MCF 10A (cell line): ENCODE measurements at regions not wholly inside any gene's neighbourhood (a gene's known extent, or its start where the extent isn't known, plus 50 kb on each side); places are given as distances from the start of the nearest gene placed in this dataset.

Experiments
- BruUV-seq: library from RNA; stranded (reverse); fragments of 400-500 nt; replicated peaks from 2 replicates; lab custom pipeline; 2021; lab: Mats Ljungman, UMichigan
- CTCF ChIA-PET: fragments of 300-600 bp; sonication (Branson Sonifier 250); formaldehyde crosslinking; extraction: SDS; loops from one replicate; lab custom pipeline; 2021; ENCODE audit warnings: antibody characterized with exemption, inconsistent platforms; lab: Yijun Ruan, JAX
- POLR2A ChIA-PET: fragments of 300-600, 350-650 bp; sonication (Branson Sonifier 250); formaldehyde crosslinking; extraction: SDS; loops from one replicate; lab custom pipeline; 2020; ENCODE audit warnings: antibody characterized with exemption, inconsistent platforms; lab: Yijun Ruan, JAX
- DNase-seq: peaks from one replicate; pipeline ENCODE4 v3.0.0-alpha.2; 2018; ENCODE audit not compliant: unreplicated experiment
- H3K27ac Mint-ChIP-seq: one replicate; pipeline ENCODE4 v1.8.0; 2022; ENCODE audit warnings: mild to moderate bottlenecking, low read depth, mixed read lengths; ENCODE audit not compliant: unreplicated experiment
- H3K27me3 Mint-ChIP-seq: one replicate; pipeline ENCODE4 v1.8.0; 2022; ENCODE audit warnings: mixed read lengths; ENCODE audit not compliant: insufficient read depth, unreplicated experiment
- H3K36me3 Mint-ChIP-seq: one replicate; pipeline ENCODE4 v1.8.0; 2022; ENCODE audit warnings: mild to moderate bottlenecking, moderate library complexity, mixed read lengths; ENCODE audit not compliant: insufficient read depth, unreplicated experiment
- H3K4me1 Mint-ChIP-seq: one replicate; pipeline ENCODE4 v1.8.0; 2022; ENCODE audit warnings: mixed read lengths; ENCODE audit not compliant: insufficient read depth, unreplicated experiment
- H3K4me3 Mint-ChIP-seq: one replicate; pipeline ENCODE4 v1.8.0; 2022; ENCODE audit warnings: mild to moderate bottlenecking, moderate library complexity, mixed read lengths; ENCODE audit not compliant: unreplicated experiment
- H3K9me3 Mint-ChIP-seq: one replicate; pipeline ENCODE4 v1.8.0; 2022; ENCODE audit warnings: mixed read lengths; ENCODE audit not compliant: unreplicated experiment
- intact Hi-C: fragments of 100-400 bp; cut with micrococcal nuclease; formaldehyde crosslinking; loops from 2 replicates; pipeline ENCODE4 v1.14.1; 2022
- TF ChIP-seq, protein P1 (sequence below): fragments of 200-600 bp; IDR thresholded peaks from one replicate; pipeline ENCODE4 v1.8.0; 2022; ENCODE audit warnings: antibody characterized with exemption, mild to moderate bottlenecking; ENCODE audit not compliant: unreplicated experiment

DNA sequence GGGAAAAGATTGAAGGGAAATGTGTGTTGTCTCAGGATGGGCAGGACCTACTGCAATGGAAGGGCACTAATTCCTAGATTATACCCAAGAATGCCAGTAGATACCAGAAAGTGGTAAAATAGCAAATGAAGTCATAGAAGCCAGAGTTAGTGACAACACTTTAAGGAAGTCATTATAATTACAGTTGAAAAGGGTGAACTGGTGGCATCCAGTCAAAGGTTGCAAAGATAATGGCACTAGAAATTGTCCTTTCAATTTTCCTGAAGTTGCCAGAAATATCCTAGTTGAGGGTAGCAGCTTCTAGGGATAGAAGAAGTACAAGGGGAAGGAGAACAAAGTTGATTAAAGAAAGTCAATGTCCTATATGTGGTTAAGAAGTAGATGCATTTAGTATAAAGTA lies 68.8 kb upstream of the GLS start:
- CTCF ChIA-PET, result no interaction called here
- DNase-seq, result no peak
- TF ChIP-seq, protein P1, sequence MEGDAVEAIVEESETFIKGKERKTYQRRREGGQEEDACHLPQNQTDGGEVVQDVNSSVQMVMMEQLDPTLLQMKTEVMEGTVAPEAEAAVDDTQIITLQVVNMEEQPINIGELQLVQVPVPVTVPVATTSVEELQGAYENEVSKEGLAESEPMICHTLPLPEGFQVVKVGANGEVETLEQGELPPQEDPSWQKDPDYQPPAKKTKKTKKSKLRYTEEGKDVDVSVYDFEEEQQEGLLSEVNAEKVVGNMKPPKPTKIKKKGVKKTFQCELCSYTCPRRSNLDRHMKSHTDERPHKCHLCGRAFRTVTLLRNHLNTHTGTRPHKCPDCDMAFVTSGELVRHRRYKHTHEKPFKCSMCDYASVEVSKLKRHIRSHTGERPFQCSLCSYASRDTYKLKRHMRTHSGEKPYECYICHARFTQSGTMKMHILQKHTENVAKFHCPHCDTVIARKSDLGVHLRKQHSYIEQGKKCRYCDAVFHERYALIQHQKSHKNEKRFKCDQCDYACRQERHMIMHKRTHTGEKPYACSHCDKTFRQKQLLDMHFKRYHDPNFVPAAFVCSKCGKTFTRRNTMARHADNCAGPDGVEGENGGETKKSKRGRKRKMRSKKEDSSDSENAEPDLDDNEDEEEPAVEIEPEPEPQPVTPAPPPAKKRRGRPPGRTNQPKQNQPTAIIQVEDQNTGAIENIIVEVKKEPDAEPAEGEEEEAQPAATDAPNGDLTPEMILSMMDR, result no peak

DNA sequence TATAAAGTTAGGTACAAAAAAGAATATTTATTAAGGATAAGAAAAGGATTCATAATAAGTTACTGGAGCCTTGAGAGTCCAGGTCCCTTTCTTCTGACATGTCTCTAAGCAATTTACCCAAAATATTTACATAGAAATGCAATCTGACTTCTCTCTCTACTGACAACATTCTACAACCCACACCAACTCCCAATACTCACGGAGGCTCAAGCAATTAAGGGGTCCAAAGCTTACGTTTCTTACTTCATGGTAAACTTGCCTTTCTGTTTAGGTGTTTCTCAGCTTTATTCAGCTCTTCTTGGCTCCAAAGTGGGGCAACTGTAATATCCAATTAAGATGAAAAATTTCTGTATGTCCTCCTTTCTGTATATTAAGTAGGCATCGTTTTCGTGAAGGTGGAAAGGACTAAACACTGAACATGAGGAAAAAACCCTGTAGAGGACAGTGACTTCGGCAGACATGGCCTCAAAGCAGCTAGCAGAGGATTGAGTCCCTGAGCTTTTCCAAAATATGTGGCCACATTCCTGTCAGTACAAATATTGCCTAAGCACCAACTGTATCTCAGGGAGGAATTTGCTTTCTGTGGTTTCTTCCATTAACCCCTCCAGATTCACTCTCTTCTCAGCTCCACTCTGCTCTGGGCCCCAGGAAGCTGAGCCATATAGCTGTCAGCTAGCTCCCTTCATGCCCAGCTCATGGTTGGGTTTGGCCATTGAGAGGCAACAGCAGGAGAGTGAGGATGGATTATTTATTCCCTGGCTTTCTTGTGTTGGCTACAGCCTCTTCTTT lies 67.9 kb upstream of the GLS start:
- ChIA-PET CTCF (interaction anchor here (0.8 to 1.6 kb wide), 2 partner anchors 8 to 10 kb away, joined by 3 to 4 read pairs; no protein-coding TSS in a partner anchor), POLR2A (no interaction called here)
- H3K9me3 Mint-ChIP-seq, result peaks cover 17% of the 10 kb centered on the region
- no TSS peak for BruUV-seq
- H3K27ac Mint-ChIP-seq, result no peak overlapping the region
- no peak for DNase-seq
- no peaks in the 10 kb centered on the region for H3K36me3 Mint-ChIP-seq
- intact Hi-C loops, result no loop called here
- H3K4me3 Mint-ChIP-seq, result no peak overlapping the region
- peaks cover 10% of the 10 kb centered on the region for H3K4me1 Mint-ChIP-seq
- no peaks in the 10 kb centered on the region for H3K27me3 Mint-ChIP-seq
- TF ChIP-seq, protein P1, result no peak

More for the DNA sequence above, 68.8 kb upstream of the GLS start:
- peaks cover 10% of the 10 kb centered on the region for H3K4me1 Mint-ChIP-seq
- no peaks in the 10 kb centered on the region for H3K36me3 Mint-ChIP-seq
- H3K27me3 Mint-ChIP-seq, result no peaks in the 10 kb centered on the region
- H3K4me3 Mint-ChIP-seq, result no peak overlapping the region
- no peak overlapping the region for H3K27ac Mint-ChIP-seq
- intact Hi-C loops, result no loop called here
- BruUV-seq, result no TSS peak
- peaks cover 9% of the 10 kb centered on the region for H3K9me3 Mint-ChIP-seq
- POLR2A ChIA-PET, result no interaction called here

DNA sequence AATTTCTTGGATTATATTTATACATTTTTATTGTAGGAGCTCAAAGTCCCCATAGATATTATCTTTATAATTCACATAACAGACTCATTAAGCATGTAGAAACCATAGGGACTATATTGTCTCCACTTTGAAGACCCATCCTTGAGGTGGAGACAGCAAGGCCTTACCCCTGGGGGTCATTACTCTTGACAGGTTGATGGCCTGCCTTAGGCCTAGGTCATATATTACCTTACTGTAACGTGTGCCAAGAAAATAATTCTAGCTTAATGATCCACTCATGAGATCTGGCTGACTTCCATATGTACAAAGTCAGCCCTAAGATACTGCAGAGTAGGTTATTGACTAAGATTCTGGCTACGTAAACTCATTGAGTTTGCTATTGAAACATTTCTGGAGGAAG lies 65.4 kb upstream of the GLS start:
- H3K4me3 Mint-ChIP-seq, result no peak overlapping the region
- H3K4me1 Mint-ChIP-seq, result peaks cover 3% of the 10 kb centered on the region
- intact Hi-C loops, result no loop called here
- H3K9me3 Mint-ChIP-seq, result peaks cover 19% of the 10 kb centered on the region
- no peaks in the 10 kb centered on the region for H3K27me3 Mint-ChIP-seq
- H3K36me3 Mint-ChIP-seq, result no peaks in the 10 kb centered on the region
- TF ChIP-seq, protein P1, result no peak
- no peak for DNase-seq
- POLR2A ChIA-PET, result no interaction called here
- no TSS peak for BruUV-seq
- CTCF ChIA-PET, result interaction anchor here (0.6 to 1.4 kb wide), 4 partner anchors 14 to 433 kb away, joined by 3 read pairs; no protein-coding TSS in a partner anchor
- H3K27ac Mint-ChIP-seq, result no peak overlapping the region

DNA sequence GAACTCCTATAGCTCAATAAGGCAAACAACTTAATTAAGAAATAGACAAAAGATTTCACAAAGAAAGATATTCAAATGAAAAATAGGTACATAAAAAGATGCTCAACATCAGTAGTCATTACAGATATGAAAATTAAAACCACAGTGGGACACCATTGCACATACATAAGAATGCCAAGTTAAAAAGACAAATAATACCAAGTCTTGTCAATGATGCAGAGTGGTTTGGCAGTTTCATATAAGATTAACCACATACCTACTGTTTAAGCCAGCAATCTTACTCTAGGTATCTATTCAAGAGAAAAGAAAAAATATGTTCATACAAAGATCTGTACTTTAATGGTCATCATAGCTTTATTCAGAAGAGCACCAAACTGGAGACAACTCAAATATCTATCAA lies 63.5 kb upstream of the GLS start:
- ChIA-PET CTCF (interaction anchor here (0.6 kb wide), 1 partner anchor 69 kb away, joined by 3 read pairs; no protein-coding TSS in a partner anchor), POLR2A (interaction anchor here (0.7 to 1.0 kb wide), 2 partner anchors 19 to 64 kb away, joined by 3 read pairs; no protein-coding TSS in a partner anchor)
- no peak for DNase-seq
- intact Hi-C loops, result no loop called here
- Mint-ChIP-seq H3K27me3 (no peaks in the 10 kb centered on the region), H3K27ac (no peak overlapping the region), H3K4me1 (no peaks in the 10 kb centered on the region), H3K36me3 (no peaks in the 10 kb centered on the region), H3K9me3 (peaks cover 19% of the 10 kb centered on the region), H3K4me3 (no peak overlapping the region)
- no TSS peak for BruUV-seq
- TF ChIP-seq, protein P1, result no peak
